Tibial nerve (tissue), 4 donors: ENCODE measurements at regions not wholly inside any gene's neighbourhood (a gene's known extent, or its start where the extent isn't known, plus 50 kb on each side); places are given as distances from the start of the nearest gene placed in this dataset.

Experiments used
- DNase-seq, 2 donors: peaks; one replicate each; pipeline ENCODE4 v3.0.0-alpha.2; 2019; ENCODE audit warnings: low spot score in 2 of 2
- H3K27ac ChIP-seq, 4 donors: fragments of 200-600 bp; sonication (generic) in 3 of 4; one replicate each; pipeline ENCODE4 v1.5.1; 2017 to 2019; ENCODE audit warnings: mild to moderate bottlenecking in 1 of 4
- H3K27me3 ChIP-seq, 2 donors: fragments of 200-600 bp; sonication (generic) in 1 of 2; one replicate each; pipeline versions ENCODE4 v1.5.1 to v1.6.0; 2017 to 2019
- H3K36me3 ChIP-seq, 3 donors: fragments of 200-600 bp; sonication (generic); one replicate each; pipeline ENCODE4 v1.5.1; 2018 to 2019
- H3K4me1 ChIP-seq, 4 donors: fragments of 200-600 bp; sonication (generic) in 3 of 4; one replicate each; pipeline ENCODE4 v1.5.1; 2017 to 2019
- H3K4me3 ChIP-seq, 4 donors: fragments of 200-600 bp; sonication (generic) in 3 of 4; one replicate each; pipeline ENCODE4 v1.5.1; 2017 to 2019; ENCODE audit warnings: mild to moderate bottlenecking in 1 of 4, moderate library complexity in 1 of 4
- H3K9me3 ChIP-seq, 4 donors: fragments of 200-600 bp; sonication (generic) in 3 of 4; one replicate each; pipeline ENCODE4 v1.5.1; 2017 to 2019
- EP300 ChIP-seq, 2 donors: sonication (generic); formaldehyde crosslinking; IDR thresholded peaks; one replicate each; pipeline ENCODE4 v1.6.1; 2017; ENCODE audit warnings: antibody characterized with exemption in 2 of 2, mild to moderate bottlenecking in 1 of 2
- POLR2A ChIP-seq, 2 donors: fragments of 450-650 bp; IDR thresholded peaks; one replicate each; pipeline ENCODE4 v1.6.1; 2017; ENCODE audit warnings: antibody characterized with exemption in 2 of 2, mild to moderate bottlenecking in 2 of 2, moderate library complexity in 2 of 2
- WGBS, 2 donors: methylation state at CpG; one replicate each; pipeline ENCODE4 v1.1.5; 2018; 5-methylcytosine and 5-hydroxymethylcytosine counted together
- TF ChIP-seq, protein P1 (sequence below), 5 experiments: fragments of 200-600 bp in 3 of 5; fragments of 450-650 bp in 2 of 5; sonication (generic) in 3 of 5; IDR thresholded peaks; one replicate each; pipeline ENCODE4 v1.5.1; 2016 to 2019; ENCODE audit warnings: antibody characterized with exemption in 5 of 5, mild to moderate bottlenecking in 3 of 5, moderate library complexity in 2 of 5

DNA sequence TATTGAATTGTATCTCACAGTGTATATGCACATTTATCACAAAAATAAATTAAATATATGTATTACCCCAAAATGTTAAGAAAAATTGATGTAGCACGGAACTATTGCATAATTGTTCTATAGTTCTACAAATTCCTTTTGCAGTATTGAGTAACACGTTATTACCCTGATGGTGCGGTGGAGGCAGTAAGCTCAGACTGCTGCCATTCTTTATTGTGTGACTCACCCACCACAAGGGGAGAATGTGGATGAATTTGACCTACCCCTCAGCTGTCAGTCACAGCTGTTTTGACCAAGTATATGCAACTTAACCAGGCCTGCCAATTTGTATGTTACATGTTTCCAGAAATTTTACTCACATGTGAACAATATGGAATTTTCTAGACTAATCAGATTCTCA lies 506.6 kb downstream of the SH3BGRL start:
- H3K4me3 ChIP-seq = no peak overlapping the region
- no peaks in the 10 kb centered on the region for H3K36me3 ChIP-seq
- H3K4me1 ChIP-seq = no peaks in the 10 kb centered on the region
- no peak overlapping the region for H3K27ac ChIP-seq
- no peaks in the 10 kb centered on the region for H3K27me3 ChIP-seq
- 61 to 66% methylated on average over 3 of the region's 3 CpGs for WGBS, 2 donors
- TF ChIP-seq EP300 (IDR thresholded peaks at IDR 0.05) (no peak), POLR2A (IDR thresholded peaks at IDR 0.05) (no peak)
- TF ChIP-seq, protein P1, sequence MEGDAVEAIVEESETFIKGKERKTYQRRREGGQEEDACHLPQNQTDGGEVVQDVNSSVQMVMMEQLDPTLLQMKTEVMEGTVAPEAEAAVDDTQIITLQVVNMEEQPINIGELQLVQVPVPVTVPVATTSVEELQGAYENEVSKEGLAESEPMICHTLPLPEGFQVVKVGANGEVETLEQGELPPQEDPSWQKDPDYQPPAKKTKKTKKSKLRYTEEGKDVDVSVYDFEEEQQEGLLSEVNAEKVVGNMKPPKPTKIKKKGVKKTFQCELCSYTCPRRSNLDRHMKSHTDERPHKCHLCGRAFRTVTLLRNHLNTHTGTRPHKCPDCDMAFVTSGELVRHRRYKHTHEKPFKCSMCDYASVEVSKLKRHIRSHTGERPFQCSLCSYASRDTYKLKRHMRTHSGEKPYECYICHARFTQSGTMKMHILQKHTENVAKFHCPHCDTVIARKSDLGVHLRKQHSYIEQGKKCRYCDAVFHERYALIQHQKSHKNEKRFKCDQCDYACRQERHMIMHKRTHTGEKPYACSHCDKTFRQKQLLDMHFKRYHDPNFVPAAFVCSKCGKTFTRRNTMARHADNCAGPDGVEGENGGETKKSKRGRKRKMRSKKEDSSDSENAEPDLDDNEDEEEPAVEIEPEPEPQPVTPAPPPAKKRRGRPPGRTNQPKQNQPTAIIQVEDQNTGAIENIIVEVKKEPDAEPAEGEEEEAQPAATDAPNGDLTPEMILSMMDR (IDR thresholded peaks at IDR 0.05) = no peak
- DNase-seq = no peak
- H3K9me3 ChIP-seq = no peaks in the 10 kb centered on the region

DNA sequence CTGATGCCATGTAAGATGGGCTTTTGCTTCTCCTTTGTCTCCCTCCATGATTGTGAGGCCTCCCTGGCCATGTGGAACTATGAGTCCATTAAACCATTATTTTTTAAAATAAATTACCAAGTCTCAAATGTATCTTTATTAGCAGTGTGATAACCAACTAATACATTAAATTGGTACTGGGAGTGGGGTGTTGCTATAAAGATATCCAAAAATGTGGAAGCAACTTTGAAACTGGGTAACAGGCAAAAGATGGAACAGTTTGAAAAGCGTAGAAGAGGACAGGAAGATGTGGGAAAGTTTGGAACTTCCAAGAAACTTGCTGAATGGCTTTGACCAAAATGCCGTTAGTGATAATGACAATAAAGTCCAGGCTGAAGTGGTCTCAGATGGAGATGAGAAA lies 526.7 kb downstream of the SH3BGRL start:
- Histone ChIP-seq H3K27ac (no peak overlapping the region), H3K4me1 (no peaks in the 10 kb centered on the region), H3K4me3 (no peak overlapping the region), H3K27me3 (no peaks in the 10 kb centered on the region), H3K36me3 (no peaks in the 10 kb centered on the region), H3K9me3 (peaks cover 0 to 5% (median 2%) of the 10 kb centered on the region in 4 donors)
- no peak for DNase-seq
- TF ChIP-seq, protein P1 (IDR thresholded peaks at IDR 0.05) = no peak
- no peak for TF ChIP-seq POLR2A (IDR thresholded peaks at IDR 0.05)
- no peak for TF ChIP-seq EP300 (IDR thresholded peaks at IDR 0.05)
- 70 to 88% methylated on average over 2 of the region's 2 CpGs for WGBS, 2 donors

DNA sequence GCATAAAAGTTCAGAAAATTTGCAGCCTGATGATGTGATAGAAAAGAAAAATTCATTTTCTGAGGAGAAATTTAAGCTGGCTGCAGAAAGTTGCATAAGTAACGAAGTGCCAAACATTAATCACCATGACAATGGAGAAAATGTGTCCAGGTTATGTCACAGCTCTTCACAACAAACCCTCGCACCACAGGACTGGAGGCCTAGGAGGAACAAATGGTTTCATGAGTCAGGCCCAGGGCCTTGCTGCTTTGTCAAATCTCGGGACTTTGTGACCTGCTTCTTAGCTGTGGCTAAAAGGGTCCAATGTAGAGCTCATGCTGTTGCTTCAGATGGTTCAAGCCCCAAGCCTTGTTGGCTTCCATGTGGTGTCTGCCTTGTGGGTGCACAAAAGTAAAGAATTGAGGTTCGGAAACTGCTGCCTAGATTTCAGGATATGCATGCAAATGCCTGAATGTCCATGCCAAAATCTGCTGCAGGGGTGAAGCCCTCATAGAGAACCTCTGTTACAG lies 527.4 kb downstream of the SH3BGRL start:
- Histone ChIP-seq H3K36me3 (no peaks in the 10 kb centered on the region), H3K27ac (no peak overlapping the region), H3K9me3 (peaks cover 0 to 5% (median 2%) of the 10 kb centered on the region in 4 donors), H3K4me3 (no peak overlapping the region), H3K27me3 (no peaks in the 10 kb centered on the region), H3K4me1 (no peaks in the 10 kb centered on the region)
- 72 to 89% methylated on average over 3 to 4 of the region's 4 CpGs for WGBS, 2 donors
- no peak for TF ChIP-seq EP300 (IDR thresholded peaks at IDR 0.05)
- TF ChIP-seq POLR2A (IDR thresholded peaks at IDR 0.05) = no peak
- TF ChIP-seq, protein P1 (IDR thresholded peaks at IDR 0.05) = no peak
- DNase-seq = no peak

DNA sequence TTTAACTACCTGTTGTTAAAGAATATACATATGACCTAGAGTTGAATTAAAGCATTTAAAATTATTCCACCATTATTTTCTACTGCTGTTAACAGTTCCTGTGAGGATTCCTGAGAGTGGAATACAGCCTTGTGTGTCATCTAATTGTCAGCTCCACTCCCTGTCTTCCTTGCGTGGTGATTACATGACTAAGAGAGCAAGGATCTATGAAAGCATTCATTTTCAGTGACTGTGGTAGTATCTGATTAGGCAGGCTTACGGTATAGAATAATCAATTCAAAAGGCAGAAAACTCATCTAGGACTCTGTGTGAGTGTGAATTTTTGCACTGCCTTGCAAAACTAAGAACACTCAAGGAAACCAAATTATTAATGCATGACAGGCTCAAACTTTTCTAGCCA lies 577.8 kb downstream of the SH3BGRL start:
- Histone ChIP-seq H3K27me3 (no peaks in the 10 kb centered on the region), H3K4me1 (no peaks in the 10 kb centered on the region), H3K36me3 (no peaks in the 10 kb centered on the region), H3K27ac (no peak overlapping the region), H3K9me3 (no peaks in the 10 kb centered on the region), H3K4me3 (no peak overlapping the region)
- no peak for DNase-seq
- TF ChIP-seq, protein P1 (IDR thresholded peaks at IDR 0.05) = no peak
- TF ChIP-seq EP300 (IDR thresholded peaks at IDR 0.05) = no peak
- TF ChIP-seq POLR2A (IDR thresholded peaks at IDR 0.05) = no peak
- 42 to 65% methylated on average over 2 of the region's 2 CpGs for WGBS, 2 donors

DNA sequence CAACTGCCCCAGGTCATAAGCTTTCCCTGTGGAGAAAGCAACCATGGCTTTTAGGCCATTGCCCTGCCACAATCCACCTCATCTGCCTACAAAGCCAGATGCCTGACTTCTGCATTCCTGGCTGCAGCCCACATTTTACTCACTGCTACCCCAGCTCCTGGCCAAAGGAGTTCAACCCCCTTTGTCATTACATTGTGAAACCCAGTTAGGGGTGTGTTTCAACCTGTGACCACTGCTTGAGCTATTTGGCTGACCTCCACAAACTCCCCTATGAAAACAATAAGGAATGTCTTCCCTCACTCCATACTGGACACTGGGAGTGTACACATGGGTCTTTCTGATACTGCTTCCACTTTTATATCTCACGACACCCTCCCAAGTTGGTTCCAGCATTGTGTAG lies 589.2 kb downstream of the SH3BGRL start:
- Histone ChIP-seq H3K9me3 (no peaks in the 10 kb centered on the region), H3K4me3 (no peak overlapping the region), H3K36me3 (no peaks in the 10 kb centered on the region), H3K27ac (no peak overlapping the region), H3K4me1 (no peaks in the 10 kb centered on the region), H3K27me3 (no peaks in the 10 kb centered on the region)
- DNase-seq = no peak
- TF ChIP-seq EP300 (IDR thresholded peaks at IDR 0.05) (no peak), POLR2A (IDR thresholded peaks at IDR 0.05) (no peak)
- TF ChIP-seq, protein P1 (IDR thresholded peaks at IDR 0.05) = no peak
- WGBS, 2 donors = 91 to 100% methylated on average over 1 of the region's 1 CpG
